SKM-1 treated with dmso at 0.1 percent for 144 hours (cell line): ENCODE measurements at regions not wholly inside any gene's neighbourhood (a gene's known extent, or its start where the extent isn't known, plus 50 kb on each side); places are given as distances from the start of the nearest gene placed in this dataset.

Experiments used
- DNase-seq: peaks from one replicate; lab custom pipeline; 2025; ENCODE audit not compliant: unreplicated experiment; lab: John Stamatoyannopoulos, UW

- no peak for DNase-seq
Observed at GRCh38 chr10:52679117-52679516, 93.5 kb downstream of the MBL2 start.

GRCh38 chr10:52682766-52683165, 89.8 kb downstream of the MBL2 start:
- DNase-seq, result no peak

- DNase-seq, result no peak
Observed at GRCh38 chr10:52683776-52684175, 88.8 kb downstream of the MBL2 start.

- no peak for DNase-seq
Observed at GRCh38 chr10:52688899-52689298, 83.7 kb downstream of the MBL2 start.

- no peak for DNase-seq
Observed at GRCh38 chr10:52696232-52696631, 76.4 kb downstream of the MBL2 start.

GRCh38 chr10:52701647-52702046, 70.9 kb downstream of the MBL2 start:
- no peak for DNase-seq

GRCh38 chr10:52703451-52703850, 69.1 kb downstream of the MBL2 start:
- DNase-seq, result no peak

- no peak for DNase-seq
Observed at GRCh38 chr10:52703898-52704297, 68.7 kb downstream of the MBL2 start.

- DNase-seq, result no peak
Observed at GRCh38 chr10:52706332-52707070, 66.1 kb downstream of the MBL2 start.
